ENCODE measurements at regions not wholly inside any gene's neighbourhood (a gene's known extent, or its start where the extent isn't known, plus 50 kb on each side); places are given as distances from the start of the nearest gene placed in this dataset.

DNA sequence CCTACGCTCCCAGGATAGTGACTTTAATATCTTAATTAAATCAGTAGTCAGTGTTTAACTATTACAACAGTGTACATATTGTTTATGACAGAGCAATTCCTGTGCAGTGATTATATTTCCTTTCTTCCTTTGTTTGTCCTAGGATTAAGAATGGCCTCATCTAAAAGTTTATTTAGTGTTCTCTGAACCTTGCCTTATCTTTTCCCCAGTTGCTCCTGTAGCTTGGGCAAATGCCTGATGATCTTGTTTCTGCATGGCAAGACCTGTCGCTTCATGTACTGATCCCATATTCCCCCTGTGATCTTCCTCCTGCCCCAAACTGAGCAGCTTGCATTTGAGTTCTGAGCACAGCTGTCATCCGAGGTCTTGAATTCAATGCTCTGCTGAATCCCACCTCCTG, 69.1 kb upstream of the STUM start:
- no peaks in the 10 kb centered on the region for H3K4me1 ChIP-seq (ENCODE audit: control insufficient read depth, insufficient read depth, low read length)
- POLR2A ChIA-PET: no interaction called here
- H3K27me3 ChIP-seq (replicated peaks in 1 of 2; ENCODE audit: control insufficient read depth in 2 of 2, insufficient read depth in 2 of 2, low read length in 1 of 2): peaks cover 6 to 9% of the 10 kb centered on the region in 2 experiments
- no peaks in the 10 kb centered on the region for H3K79me2 ChIP-seq (ENCODE audit: control insufficient read depth, insufficient read depth, low read length)
- H3K9me3 ChIP-seq (replicated peaks; ENCODE audit: control insufficient read depth, insufficient read depth, low read length): no peaks in the 10 kb centered on the region
- RAD21 ChIA-PET (ENCODE audit: unreplicated experiment): interaction anchor here (0.6 kb wide), 1 partner anchor 311 kb away, joined by 3 read pairs; no protein-coding TSS in a partner anchor
- FAIRE-seq (no peak), ATAC-seq (no peak), DNase-seq (ENCODE audit: low read depth, low spot score) (no peak)
- CTCF ChIA-PET: no interaction called here
- intact Hi-C loops (cut with micrococcal nuclease; ENCODE audit: unreplicated experiment): no loop called here
- in situ Hi-C loops (cut with MboI): no loop called here
- 20% methylated on average over 3 of the region's 3 CpGs for WGBS (ENCODE audit: insufficient coverage, insufficient replicate concordance, low lambda C conversion rate, missing lambda C conversion rate)
- H3K4me3 ChIP-seq: no peak overlapping the region
- H3K4me2 ChIP-seq (ENCODE audit: control insufficient read depth, insufficient read depth): no peak overlapping the region
- SMC1A ChIA-PET (ENCODE audit: uncharacterized antibody, unreplicated experiment): no interaction called here
- no peak overlapping the region for H3K27ac ChIP-seq (ENCODE audit: control insufficient read depth, insufficient read depth)
- H3K36me3 ChIP-seq (ENCODE audit: control insufficient read depth in 2 of 2, insufficient read depth in 2 of 2, low read length in 1 of 2): no peaks in the 10 kb centered on the region
- no TSS peak for BruUV-seq (replicated peaks)
- H2AFZ ChIP-seq (ENCODE audit: control insufficient read depth, low read depth, low read length): no peak overlapping the region
- no peaks in the 10 kb centered on the region for H4K20me1 ChIP-seq (ENCODE audit: control insufficient read depth, insufficient read depth)
- no peak overlapping the region for H3K9ac ChIP-seq (ENCODE audit: control insufficient read depth, insufficient read depth, low read length)
- TF ChIP-seq SIX5 (IDR thresholded peaks at IDR 0.05; ENCODE audit: low read depth, low read length, severe bottlenecking) (no peak), BACH1 (IDR thresholded peaks at IDR 0.05; ENCODE audit: borderline replicate concordance) (no peak), CREM (IDR thresholded peaks at IDR 0.05; ENCODE audit: low read depth) (no peak), RCOR1 (conservative IDR thresholded peaks at IDR 0.05; ENCODE audit: low read depth, low read length) (no peak), NFIC (IDR thresholded peaks at IDR 0.05; ENCODE audit: low read depth, low read length) (no peak), MYB (IDR thresholded peaks at IDR 0.05; ENCODE audit: borderline replicate concordance, low read depth, low read length) (no peak), GABPA (IDR thresholded peaks at IDR 0.05; ENCODE audit: low read depth) (no peak), SMAD5 (IDR thresholded peaks at IDR 0.05; ENCODE audit: low read depth) (no peak), SREBF1 (IDR thresholded peaks at IDR 0.05; ENCODE audit: low read length) (no peak), BRCA1 (IDR thresholded peaks at IDR 0.05; ENCODE audit: low read depth, low read length) (no peak)
- TF ChIP-seq, protein P1, sequence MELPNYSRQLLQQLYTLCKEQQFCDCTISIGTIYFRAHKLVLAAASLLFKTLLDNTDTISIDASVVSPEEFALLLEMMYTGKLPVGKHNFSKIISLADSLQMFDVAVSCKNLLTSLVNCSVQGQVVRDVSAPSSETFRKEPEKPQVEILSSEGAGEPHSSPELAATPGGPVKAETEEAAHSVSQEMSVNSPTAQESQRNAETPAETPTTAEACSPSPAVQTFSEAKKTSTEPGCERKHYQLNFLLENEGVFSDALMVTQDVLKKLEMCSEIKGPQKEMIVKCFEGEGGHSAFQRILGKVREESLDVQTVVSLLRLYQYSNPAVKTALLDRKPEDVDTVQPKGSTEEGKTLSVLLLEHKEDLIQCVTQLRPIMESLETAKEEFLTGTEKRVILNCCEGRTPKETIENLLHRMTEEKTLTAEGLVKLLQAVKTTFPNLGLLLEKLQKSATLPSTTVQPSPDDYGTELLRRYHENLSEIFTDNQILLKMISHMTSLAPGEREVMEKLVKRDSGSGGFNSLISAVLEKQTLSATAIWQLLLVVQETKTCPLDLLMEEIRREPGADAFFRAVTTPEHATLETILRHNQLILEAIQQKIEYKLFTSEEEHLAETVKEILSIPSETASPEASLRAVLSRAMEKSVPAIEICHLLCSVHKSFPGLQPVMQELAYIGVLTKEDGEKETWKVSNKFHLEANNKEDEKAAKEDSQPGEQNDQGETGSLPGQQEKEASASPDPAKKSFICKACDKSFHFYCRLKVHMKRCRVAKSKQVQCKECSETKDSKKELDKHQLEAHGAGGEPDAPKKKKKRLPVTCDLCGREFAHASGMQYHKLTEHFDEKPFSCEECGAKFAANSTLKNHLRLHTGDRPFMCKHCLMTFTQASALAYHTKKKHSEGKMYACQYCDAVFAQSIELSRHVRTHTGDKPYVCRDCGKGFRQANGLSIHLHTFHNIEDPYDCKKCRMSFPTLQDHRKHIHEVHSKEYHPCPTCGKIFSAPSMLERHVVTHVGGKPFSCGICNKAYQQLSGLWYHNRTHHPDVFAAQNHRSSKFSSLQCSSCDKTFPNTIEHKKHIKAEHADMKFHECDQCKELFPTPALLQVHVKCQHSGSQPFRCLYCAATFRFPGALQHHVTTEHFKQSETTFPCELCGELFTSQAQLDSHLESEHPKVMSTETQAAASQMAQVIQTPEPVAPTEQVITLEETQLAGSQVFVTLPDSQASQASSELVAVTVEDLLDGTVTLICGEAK (IDR thresholded peaks at IDR 0.05; ENCODE audit: borderline replicate concordance): no peak
- TF ChIP-seq, protein P2, sequence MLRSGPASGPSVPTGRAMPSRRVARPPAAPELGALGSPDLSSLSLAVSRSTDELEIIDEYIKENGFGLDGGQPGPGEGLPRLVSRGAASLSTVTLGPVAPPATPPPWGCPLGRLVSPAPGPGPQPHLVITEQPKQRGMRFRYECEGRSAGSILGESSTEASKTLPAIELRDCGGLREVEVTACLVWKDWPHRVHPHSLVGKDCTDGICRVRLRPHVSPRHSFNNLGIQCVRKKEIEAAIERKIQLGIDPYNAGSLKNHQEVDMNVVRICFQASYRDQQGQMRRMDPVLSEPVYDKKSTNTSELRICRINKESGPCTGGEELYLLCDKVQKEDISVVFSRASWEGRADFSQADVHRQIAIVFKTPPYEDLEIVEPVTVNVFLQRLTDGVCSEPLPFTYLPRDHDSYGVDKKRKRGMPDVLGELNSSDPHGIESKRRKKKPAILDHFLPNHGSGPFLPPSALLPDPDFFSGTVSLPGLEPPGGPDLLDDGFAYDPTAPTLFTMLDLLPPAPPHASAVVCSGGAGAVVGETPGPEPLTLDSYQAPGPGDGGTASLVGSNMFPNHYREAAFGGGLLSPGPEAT (IDR thresholded peaks at IDR 0.05; ENCODE audit: low read depth): no peak
- TF ChIP-seq, protein P3, sequence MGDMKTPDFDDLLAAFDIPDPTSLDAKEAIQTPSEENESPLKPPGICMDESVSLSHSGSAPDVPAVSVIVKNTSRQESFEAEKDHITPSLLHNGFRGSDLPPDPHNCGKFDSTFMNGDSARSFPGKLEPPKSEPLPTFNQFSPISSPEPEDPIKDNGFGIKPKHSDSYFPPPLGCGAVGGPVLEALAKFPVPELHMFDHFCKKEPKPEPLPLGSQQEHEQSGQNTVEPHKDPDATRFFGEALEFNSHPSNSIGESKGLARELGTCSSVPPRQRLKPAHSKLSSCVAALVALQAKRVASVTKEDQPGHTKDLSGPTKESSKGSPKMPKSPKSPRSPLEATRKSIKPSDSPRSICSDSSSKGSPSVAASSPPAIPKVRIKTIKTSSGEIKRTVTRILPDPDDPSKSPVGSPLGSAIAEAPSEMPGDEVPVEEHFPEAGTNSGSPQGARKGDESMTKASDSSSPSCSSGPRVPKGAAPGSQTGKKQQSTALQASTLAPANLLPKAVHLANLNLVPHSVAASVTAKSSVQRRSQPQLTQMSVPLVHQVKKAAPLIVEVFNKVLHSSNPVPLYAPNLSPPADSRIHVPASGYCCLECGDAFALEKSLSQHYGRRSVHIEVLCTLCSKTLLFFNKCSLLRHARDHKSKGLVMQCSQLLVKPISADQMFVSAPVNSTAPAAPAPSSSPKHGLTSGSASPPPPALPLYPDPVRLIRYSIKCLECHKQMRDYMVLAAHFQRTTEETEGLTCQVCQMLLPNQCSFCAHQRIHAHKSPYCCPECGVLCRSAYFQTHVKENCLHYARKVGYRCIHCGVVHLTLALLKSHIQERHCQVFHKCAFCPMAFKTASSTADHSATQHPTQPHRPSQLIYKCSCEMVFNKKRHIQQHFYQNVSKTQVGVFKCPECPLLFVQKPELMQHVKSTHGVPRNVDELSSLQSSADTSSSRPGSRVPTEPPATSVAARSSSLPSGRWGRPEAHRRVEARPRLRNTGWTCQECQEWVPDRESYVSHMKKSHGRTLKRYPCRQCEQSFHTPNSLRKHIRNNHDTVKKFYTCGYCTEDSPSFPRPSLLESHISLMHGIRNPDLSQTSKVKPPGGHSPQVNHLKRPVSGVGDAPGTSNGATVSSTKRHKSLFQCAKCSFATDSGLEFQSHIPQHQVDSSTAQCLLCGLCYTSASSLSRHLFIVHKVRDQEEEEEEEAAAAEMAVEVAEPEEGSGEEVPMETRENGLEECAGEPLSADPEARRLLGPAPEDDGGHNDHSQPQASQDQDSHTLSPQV (IDR thresholded peaks at IDR 0.05): no peak
- TF ChIP-seq, protein P4, sequence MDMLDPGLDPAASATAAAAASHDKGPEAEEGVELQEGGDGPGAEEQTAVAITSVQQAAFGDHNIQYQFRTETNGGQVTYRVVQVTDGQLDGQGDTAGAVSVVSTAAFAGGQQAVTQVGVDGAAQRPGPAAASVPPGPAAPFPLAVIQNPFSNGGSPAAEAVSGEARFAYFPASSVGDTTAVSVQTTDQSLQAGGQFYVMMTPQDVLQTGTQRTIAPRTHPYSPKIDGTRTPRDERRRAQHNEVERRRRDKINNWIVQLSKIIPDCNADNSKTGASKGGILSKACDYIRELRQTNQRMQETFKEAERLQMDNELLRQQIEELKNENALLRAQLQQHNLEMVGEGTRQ (IDR thresholded peaks at IDR 0.05; ENCODE audit: borderline replicate concordance, low read depth, low read length): no peak

All from GM12878 (cell line).